ENCODE measurements at regions not wholly inside any gene's neighbourhood (a gene's known extent, or its start where the extent isn't known, plus 50 kb on each side); places are given as distances from the start of the nearest gene placed in this dataset.

DNA sequence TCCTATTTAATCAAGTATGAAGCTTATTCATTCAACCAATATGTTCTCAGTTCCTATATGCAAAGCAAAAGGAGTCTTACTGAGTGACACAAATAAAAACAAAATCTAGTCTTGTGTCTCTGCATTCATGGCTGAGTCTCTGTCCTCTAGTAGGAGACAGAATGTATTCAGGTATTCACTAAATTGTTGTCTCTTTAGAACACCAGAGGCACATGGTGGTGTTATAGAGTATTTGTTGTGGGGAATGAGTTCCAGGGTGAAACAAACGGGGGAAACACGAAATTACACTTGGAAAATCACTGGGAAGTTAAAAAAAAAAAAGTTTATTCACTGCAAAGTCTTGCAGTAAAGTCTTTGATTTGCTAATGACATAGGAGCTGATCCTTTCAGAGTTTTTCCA, 131.7 kb upstream of the FSHR start:
- H3K36me3 ChIP-seq = no peaks in the 10 kb centered on the region
- H3K9me3 ChIP-seq = no peaks in the 10 kb centered on the region
- no peak overlapping the region for H3K27ac ChIP-seq
- peaks cover 0 to 3% (median 0%) of the 10 kb centered on the region in 4 donors for H3K4me1 ChIP-seq
- DNase-seq = no peak
- no peak for TF ChIP-seq EP300 (IDR thresholded peaks at IDR 0.05)
- TF ChIP-seq CTCF (IDR thresholded peaks at IDR 0.05) = no peak
- TF ChIP-seq POLR2AphosphoS5 (IDR thresholded peaks at IDR 0.05) = no peak
- no peak for TF ChIP-seq POLR2A (IDR thresholded peaks at IDR 0.05)
- intact Hi-C loops (cut with DNase I; ENCODE audit: low total_unique reads) = no loop called here
- no peaks in the 10 kb centered on the region for H3K27me3 ChIP-seq
- H3K4me3 ChIP-seq = no peak overlapping the region
- 25 to 50% (median 45%) methylated on average over 2 of the region's 2 CpGs for WGBS, 5 donors

GRCh38 chr2:49278561-49278960, 124.2 kb upstream of the FSHR start:
- Histone ChIP-seq H3K4me1 (no peaks in the 10 kb centered on the region), H3K27ac (no peak overlapping the region), H3K4me3 (no peak overlapping the region), H3K27me3 (no peaks in the 10 kb centered on the region), H3K36me3 (no peaks in the 10 kb centered on the region), H3K9me3 (peaks cover 0 to 21% (median 2%) of the 10 kb centered on the region in 4 donors)
- WGBS, 5 donors = 42 to 77% (median 62%) methylated on average over 1 of the region's 1 CpG
- intact Hi-C loops (cut with DNase I; ENCODE audit: low total_unique reads) = no loop called here
- no peak for DNase-seq
- TF ChIP-seq POLR2AphosphoS5 (IDR thresholded peaks at IDR 0.05) (no peak), EP300 (IDR thresholded peaks at IDR 0.05) (no peak), POLR2A (IDR thresholded peaks at IDR 0.05) (no peak), CTCF (IDR thresholded peaks at IDR 0.05) (no peak)

- DNase-seq = no peak
- peaks cover 0 to 21% (median 2%) of the 10 kb centered on the region in 4 donors for H3K9me3 ChIP-seq
- no peaks in the 10 kb centered on the region for H3K27me3 ChIP-seq
- TF ChIP-seq CTCF (IDR thresholded peaks at IDR 0.05) = no peak
- intact Hi-C loops (cut with DNase I; ENCODE audit: low total_unique reads) = no loop called here
- no peak overlapping the region for H3K4me3 ChIP-seq
- no peak overlapping the region for H3K27ac ChIP-seq
- H3K36me3 ChIP-seq = no peaks in the 10 kb centered on the region
- H3K4me1 ChIP-seq = no peaks in the 10 kb centered on the region
Measured at GRCh38 chr2:49278141-49278540, 123.8 kb upstream of the FSHR start.

GRCh38 chr2:49271060-49271606, 116.8 kb upstream of the FSHR start:
- intact Hi-C loops (cut with DNase I; ENCODE audit: low total_unique reads) = no loop called here
- no peak for DNase-seq
- H3K27me3 ChIP-seq = no peaks in the 10 kb centered on the region
- no peaks in the 10 kb centered on the region for H3K9me3 ChIP-seq
- WGBS, 5 donors = 46 to 73% (median 60%) methylated on average over 2 of the region's 2 CpGs
- no peak overlapping the region for H3K4me3 ChIP-seq
- H3K4me1 ChIP-seq = no peaks in the 10 kb centered on the region
- H3K27ac ChIP-seq = no peak overlapping the region
- TF ChIP-seq EP300 (IDR thresholded peaks at IDR 0.05) (no peak), POLR2A (IDR thresholded peaks at IDR 0.05) (no peak), CTCF (IDR thresholded peaks at IDR 0.05) (no peak), POLR2AphosphoS5 (IDR thresholded peaks at IDR 0.05) (no peak)
- H3K36me3 ChIP-seq = no peaks in the 10 kb centered on the region

Data from stomach (tissue), 8 donors.